Mammary epithelial cell (primary cell): ENCODE measurements at regions not wholly inside any gene's neighbourhood (a gene's known extent, or its start where the extent isn't known, plus 50 kb on each side); places are given as distances from the start of the nearest gene placed in this dataset.

Experiments used
- CTCF ChIP-seq, 2 donors: IDR thresholded peaks in 1 of 2; conservative IDR thresholded peaks in 1 of 2; 2 replicates each; pipeline ENCODE4 v1.5.1; 2011 to 2012; ENCODE audit warnings: inconsistent platforms in 2 of 2, low read length in 2 of 2, mild to moderate bottlenecking in 2 of 2, control low read depth in 1 of 2, low read depth in 1 of 2; ENCODE audit not compliant: insufficient read depth in 1 of 2; ENCODE audit errors: extremely low read depth in 1 of 2
- EZH2 ChIP-seq: IDR thresholded peaks from 2 replicates; pipeline ENCODE4 v1.6.1; 2012; ENCODE audit warnings: low read length, inconsistent platforms, borderline replicate concordance

GRCh38 chr3:26068890-26069289 is 279.0 kb downstream of the OXSM start:
- no peak for TF ChIP-seq CTCF (conservative IDR thresholded peaks at IDR 0.05 in 1 of 2, IDR thresholded peaks at IDR 0.05 in 1 of 2; ENCODE audit: extremely low read depth in 1 of 2, insufficient read depth in 1 of 2, low read depth in 1 of 2, low read length in 2 of 2)
- no peak for TF ChIP-seq EZH2
